Right lung (tissue), 2 donors: ENCODE measurements at regions not wholly inside any gene's neighbourhood (a gene's known extent, or its start where the extent isn't known, plus 50 kb on each side); places are given as distances from the start of the nearest gene placed in this dataset.

Experiments used
- DNase-seq, 2 donors: peaks; one replicate each; pipeline ENCODE4 v3.0.0-alpha.2; 2013

GRCh38 chr3:117660941-117661817 lies 951.6 kb downstream of the TUSC7 start:
- no peak for DNase-seq

DNA sequence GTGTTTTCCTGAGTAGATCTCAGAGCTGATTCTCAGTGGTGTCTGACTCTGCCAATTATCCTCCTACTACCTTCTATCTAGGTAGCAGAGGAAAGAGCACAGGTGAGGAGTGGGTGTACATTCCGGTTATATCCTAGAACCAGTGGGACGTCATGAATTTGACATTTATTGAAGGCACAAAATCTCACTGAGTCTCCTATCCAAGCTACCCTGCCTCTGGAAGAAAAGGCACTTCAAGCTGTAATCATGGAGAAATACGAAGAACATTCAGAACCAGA lies 952.2 kb downstream of the TUSC7 start:
- DNase-seq, result no peak

DNA sequence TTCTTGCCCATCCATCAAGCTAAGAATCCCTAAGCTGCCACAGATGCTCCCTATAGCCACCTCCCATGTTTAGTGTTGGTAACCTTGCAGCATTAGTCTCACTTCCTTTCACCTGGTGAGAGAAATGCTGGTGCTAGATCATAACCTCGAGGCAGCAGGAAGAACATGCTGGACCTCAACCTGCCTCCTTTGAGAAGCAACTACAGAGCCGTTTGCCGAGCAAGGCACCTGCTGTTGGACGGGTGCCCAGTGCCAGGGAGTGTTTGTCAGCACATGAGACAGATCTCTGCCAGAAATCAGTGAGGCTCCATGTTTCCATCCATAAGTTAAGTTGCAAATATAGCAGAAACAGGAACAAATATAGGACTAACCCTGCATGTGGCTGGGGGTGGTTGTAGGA lies 955.7 kb downstream of the TUSC7 start:
- DNase-seq, result no peak

- DNase-seq, result no peak
These were observed 956.7 kb downstream of the TUSC7 start for GRCh38 chr3:117666325-117666724.

DNA sequence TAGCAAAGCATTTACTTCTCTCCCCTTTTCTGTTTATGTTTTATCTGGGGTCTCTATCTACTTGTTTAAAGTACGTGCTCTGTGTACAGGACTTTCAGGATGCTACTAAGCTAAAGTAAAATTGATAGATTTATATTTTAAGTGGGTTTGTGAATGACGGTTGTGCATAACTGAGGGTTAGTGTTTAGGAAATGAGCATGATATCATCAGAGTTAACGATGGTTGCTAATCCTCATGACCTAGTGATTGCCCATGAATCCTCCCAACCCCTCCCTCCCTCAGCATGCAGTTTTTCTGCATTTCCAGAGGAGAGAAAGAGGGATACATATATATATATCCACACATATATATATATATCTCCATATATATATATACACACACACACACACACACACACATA lies 957.2 kb downstream of the TUSC7 start:
- no peak for DNase-seq

GRCh38 chr3:117669774-117670173 lies 960.2 kb downstream of the TUSC7 start:
- DNase-seq, result no peak

DNA sequence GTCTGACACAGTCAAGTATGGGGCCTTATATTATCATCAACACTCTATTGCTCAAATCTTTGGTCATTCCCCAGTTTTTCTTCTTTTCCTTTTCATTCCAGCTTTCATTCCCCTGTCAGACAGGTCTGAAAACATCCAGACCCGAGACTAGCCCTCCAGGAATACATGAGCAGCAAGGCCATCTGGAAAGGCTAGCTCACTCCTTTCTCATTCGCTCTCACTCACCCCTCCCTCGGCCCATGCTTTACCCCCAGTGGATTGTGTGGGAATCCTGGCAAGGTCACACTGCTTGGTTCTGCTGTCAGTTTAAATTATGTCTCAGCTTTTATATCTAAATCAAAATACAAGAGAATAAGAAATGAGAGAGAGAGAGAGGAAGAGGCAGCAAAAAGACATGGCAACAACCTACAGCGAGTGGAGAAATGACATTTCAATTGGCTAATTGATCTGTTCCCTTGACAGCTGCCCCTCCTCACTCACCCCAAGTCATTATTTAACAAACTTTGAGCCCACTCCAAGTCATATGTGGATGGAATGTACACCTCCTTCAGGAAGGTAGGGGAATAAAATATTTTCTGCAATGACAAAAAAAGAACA lies 962.2 kb downstream of the TUSC7 start:
- DNase-seq, result no peak

GRCh38 chr3:117674321-117674720 lies 964.7 kb downstream of the TUSC7 start:
- DNase-seq, result no peak

- no peak for DNase-seq
These were observed 972.0 kb downstream of the TUSC7 start for GRCh38 chr3:117681619-117682018.

DNA sequence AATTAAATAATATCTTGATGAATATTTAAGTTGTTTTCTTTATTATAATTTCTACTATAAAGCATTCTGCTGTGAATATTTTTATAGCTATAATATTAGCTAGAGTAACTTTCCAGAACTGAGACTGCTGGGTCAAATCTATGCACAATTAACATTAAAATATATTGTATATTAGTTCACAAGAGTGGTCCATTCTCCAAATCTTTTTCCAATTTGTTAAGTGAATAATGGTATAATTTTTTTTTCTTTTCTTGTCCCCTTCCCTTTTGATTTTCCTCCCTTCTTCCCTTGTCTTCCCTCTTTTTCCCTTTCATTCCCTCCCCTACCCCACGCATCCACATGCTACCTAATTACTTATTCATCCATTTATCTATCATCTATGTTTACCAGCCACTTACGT lies 977.5 kb downstream of the TUSC7 start:
- no peak for DNase-seq

DNA sequence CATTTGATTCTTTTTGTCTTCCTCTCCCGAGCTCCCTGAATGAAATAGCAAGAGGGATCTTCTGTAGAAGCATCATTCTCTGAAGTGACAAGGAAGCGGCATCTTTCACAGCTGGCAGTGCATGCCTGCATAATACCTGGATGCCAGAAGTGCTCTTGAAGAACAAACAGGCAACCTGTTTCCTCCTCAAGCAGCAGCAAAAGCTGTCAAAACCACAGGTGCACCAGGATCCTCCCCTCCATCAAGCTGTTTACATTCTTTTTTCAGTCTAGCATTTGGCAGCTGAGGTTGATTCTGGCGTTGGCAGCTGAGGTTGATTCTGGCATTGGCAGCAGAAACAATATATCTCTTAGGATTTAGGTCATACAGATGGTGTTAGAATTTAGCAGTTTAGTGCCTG lies 979.0 kb downstream of the TUSC7 start:
- DNase-seq, result no peak

DNA sequence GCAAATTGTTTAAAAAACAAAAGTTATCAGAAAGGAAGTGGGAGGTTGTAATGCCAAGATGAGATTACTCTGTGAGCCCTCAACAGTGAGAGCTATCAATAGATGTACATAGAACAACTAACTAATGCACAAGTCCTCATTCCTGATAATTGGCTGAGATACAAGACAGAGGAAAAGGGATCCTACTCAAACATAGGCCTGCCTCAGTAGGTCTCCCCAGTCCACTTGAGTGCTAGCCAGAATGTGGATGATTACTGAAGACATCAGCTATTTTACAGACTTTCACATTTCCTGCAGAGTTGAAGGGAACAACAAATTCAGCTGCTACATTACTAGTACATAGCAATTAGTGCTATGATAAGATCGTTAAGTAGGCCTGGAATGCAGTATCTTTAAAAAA lies 981.9 kb downstream of the TUSC7 start:
- no peak for DNase-seq

GRCh38 chr3:117692416-117692995 lies 982.9 kb downstream of the TUSC7 start:
- no peak for DNase-seq

- DNase-seq, result no peak
These were observed 985.7 kb downstream of the TUSC7 start for GRCh38 chr3:117695321-117695720.

- peak; percentile 30 to 48 for DNase-seq
These were observed 986.5 kb downstream of the TUSC7 start for GRCh38 chr3:117695871-117696645.

- no peak for DNase-seq
These were observed 987.4 kb downstream of the TUSC7 start for GRCh38 chr3:117696851-117697407.

GRCh38 chr3:117699058-117699457 lies 989.5 kb downstream of the TUSC7 start:
- no peak for DNase-seq

- no peak for DNase-seq
These were observed 991.2 kb downstream of the TUSC7 start for GRCh38 chr3:117700573-117701360.

DNA sequence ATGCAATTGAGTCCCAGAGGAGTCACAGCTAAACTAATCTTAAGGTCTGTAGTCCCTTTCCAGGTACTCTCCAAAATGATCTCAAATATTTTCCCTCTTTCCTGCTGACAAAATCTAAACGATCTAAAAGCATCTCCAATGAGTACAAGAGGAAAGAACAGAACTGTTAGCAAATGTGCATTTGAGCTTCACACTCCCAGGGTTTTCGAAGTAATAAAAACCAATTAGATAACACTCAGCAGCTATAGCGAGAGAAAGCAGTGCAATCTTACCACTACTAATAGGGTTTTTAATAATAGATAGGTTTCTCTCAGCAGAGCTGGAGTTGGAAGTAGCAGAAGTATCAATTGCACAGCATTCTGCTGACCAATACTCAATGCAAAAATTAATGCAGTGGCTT lies 995.4 kb downstream of the TUSC7 start:
- DNase-seq, result no peak

GRCh38 chr3:117706037-117706436 lies 996.5 kb downstream of the TUSC7 start:
- no peak for DNase-seq

DNA sequence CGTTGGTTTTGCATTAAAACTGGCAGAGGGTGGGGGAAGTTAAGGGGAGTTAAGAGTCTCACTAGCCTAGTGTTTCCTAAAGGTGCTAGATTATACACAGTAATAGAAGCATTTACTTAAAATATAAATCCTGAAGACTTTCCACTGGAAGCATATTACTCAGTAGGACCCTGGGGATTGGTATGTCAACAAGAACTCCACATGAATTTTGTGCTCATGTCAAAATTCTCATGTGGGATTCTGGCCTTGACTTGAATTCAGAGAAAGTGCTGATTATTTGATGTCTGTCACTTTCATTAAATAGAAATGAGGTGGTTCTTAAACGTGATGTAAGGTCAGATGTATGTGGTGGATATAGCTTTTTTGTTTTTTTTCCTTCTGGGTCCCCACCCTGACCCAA lies 997.2 kb downstream of the TUSC7 start:
- no peak for DNase-seq

GRCh38 chr3:117708601-117709000 lies 999.0 kb downstream of the TUSC7 start:
- DNase-seq, result no peak
